SK-N-SH treated with all-trans-retinoic acid at 6 μM for 48 hours (cell line): ENCODE measurements at regions not wholly inside any gene's neighbourhood (a gene's known extent, or its start where the extent isn't known, plus 50 kb on each side); places are given as distances from the start of the nearest gene placed in this dataset.

Experiments used
- CSRNP3 ChIP-seq: fragments of 250-450 bp; sonication (Bioruptor Pico); IDR thresholded peaks from 2 replicates; pipeline ENCODE4 v1.5.1; 2021; ENCODE audit warnings: mild to moderate bottlenecking, moderate library complexity
- GLIS3 ChIP-seq: fragments of 250-450 bp; sonication (Bioruptor Pico); IDR thresholded peaks from 2 replicates; pipeline ENCODE4 v1.5.0; 2020; ENCODE audit warnings: mild to moderate bottlenecking, moderate library complexity
- OSR1 ChIP-seq: fragments of 250-450 bp; sonication (Bioruptor Pico); IDR thresholded peaks from 2 replicates; pipeline ENCODE4 v1.8.0; 2022; ENCODE audit warnings: moderate library complexity, mild to moderate bottlenecking, inconsistent platforms
- PATZ1 ChIP-seq: fragments of 250-450 bp; sonication (Bioruptor Pico); IDR thresholded peaks from 2 replicates; pipeline ENCODE4 v1.8.0; 2020; ENCODE audit warnings: mild to moderate bottlenecking, moderate library complexity, borderline replicate concordance
- RARB ChIP-seq: fragments of 250-450 bp; sonication (Bioruptor Pico); IDR thresholded peaks from 2 replicates; pipeline ENCODE4 v1.8.0; 2021; ENCODE audit warnings: mild to moderate bottlenecking, moderate library complexity
- ZFP3 ChIP-seq: fragments of 250-450 bp; sonication (Bioruptor Pico); IDR thresholded peaks from 2 replicates; pipeline ENCODE4 v1.5.0; 2020; ENCODE audit warnings: mild to moderate bottlenecking, moderate library complexity
- ZFP30 ChIP-seq: fragments of 450-650 bp; formaldehyde crosslinking; IDR thresholded peaks from 2 replicates; pipeline ENCODE4 v1.5.0; 2022; ENCODE audit warnings: mild to moderate bottlenecking, moderate library complexity
- TF ChIP-seq, protein P1 (sequence below): fragments of 250-450 bp; sonication (Bioruptor Pico); IDR thresholded peaks from 2 replicates; pipeline ENCODE4 v1.5.0; 2020; ENCODE audit warnings: mild to moderate bottlenecking, moderate library complexity

DNA sequence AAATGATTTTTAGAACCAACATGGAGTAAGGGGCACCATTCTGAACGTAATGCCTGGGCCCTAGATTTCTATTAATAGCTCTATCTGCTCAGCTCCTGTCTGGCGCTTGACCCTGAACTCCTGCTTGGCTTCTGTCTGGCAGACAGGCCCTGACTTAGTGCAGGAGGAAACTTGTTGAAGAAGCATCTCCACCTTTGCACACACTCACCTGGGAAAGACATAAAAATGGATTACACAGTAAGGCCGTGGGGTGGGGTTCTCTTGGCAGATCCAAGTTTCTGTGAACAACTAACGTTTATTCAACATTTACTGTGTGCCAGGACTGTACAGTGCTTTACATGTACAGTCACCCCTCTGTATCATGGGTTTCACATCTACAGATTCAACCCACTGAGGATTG is 62.1 kb upstream of the CNIH3 start:
- TF ChIP-seq CSRNP3 (CRISPR knock-in tag), result no peak
- TF ChIP-seq ZFP3 (CRISPR knock-in tag), result no peak
- TF ChIP-seq ZFP30 (CRISPR knock-in tag), result no peak
- no peak for TF ChIP-seq PATZ1 (CRISPR knock-in tag)
- no peak for TF ChIP-seq RARB (CRISPR knock-in tag)
- no peak for TF ChIP-seq GLIS3 (CRISPR knock-in tag)
- TF ChIP-seq, protein P1, sequence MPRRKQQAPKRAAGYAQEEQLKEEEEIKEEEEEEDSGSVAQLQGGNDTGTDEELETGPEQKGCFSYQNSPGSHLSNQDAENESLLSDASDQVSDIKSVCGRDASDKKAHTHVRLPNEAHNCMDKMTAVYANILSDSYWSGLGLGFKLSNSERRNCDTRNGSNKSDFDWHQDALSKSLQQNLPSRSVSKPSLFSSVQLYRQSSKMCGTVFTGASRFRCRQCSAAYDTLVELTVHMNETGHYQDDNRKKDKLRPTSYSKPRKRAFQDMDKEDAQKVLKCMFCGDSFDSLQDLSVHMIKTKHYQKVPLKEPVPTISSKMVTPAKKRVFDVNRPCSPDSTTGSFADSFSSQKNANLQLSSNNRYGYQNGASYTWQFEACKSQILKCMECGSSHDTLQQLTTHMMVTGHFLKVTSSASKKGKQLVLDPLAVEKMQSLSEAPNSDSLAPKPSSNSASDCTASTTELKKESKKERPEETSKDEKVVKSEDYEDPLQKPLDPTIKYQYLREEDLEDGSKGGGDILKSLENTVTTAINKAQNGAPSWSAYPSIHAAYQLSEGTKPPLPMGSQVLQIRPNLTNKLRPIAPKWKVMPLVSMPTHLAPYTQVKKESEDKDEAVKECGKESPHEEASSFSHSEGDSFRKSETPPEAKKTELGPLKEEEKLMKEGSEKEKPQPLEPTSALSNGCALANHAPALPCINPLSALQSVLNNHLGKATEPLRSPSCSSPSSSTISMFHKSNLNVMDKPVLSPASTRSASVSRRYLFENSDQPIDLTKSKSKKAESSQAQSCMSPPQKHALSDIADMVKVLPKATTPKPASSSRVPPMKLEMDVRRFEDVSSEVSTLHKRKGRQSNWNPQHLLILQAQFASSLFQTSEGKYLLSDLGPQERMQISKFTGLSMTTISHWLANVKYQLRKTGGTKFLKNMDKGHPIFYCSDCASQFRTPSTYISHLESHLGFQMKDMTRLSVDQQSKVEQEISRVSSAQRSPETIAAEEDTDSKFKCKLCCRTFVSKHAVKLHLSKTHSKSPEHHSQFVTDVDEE (CRISPR knock-in tag), result no peak
- no peak for TF ChIP-seq OSR1
